Activated CD8-positive, alpha-beta memory T cell treated with anti-CD3 and anti-CD28 coated beads, Interleukin-2, amount 50 U/mL, for 24 hours (primary cell): ENCODE measurements at regions not wholly inside any gene's neighbourhood (a gene's known extent, or its start where the extent isn't known, plus 50 kb on each side); places are given as distances from the start of the nearest gene placed in this dataset.
"Not testable (repeated sequence)": the region's sequence is repeated elsewhere in the genome, so short reads cannot be mapped to it uniquely, and the experiment has no call there.

ENCODE experiments used
- DNase-seq: peaks from one replicate; pipeline ENCODE4 v3.0.0-alpha.2; 2020; ENCODE audit errors: extremely low read depth

- no peak for DNase-seq
These were observed 707.9 kb downstream of the CENPC start for GRCh38 chr4:66837279-66837922.

- no peak for DNase-seq
These were observed 716.0 kb downstream of the CENPC start for GRCh38 chr4:66829310-66829709.

GRCh38 chr4:66820681-66821080 is 724.6 kb downstream of the CENPC start:
- no peak for DNase-seq

GRCh38 chr4:66814277-66814676 is 731.0 kb downstream of the CENPC start:
- no peak for DNase-seq

GRCh38 chr4:66805582-66805981 is 739.7 kb downstream of the CENPC start:
- no peak for DNase-seq

- DNase-seq, result no peak
These were observed 740.3 kb downstream of the CENPC start for GRCh38 chr4:66804979-66805378.

- DNase-seq, result no peak
These were observed 747.7 kb downstream of the CENPC start for GRCh38 chr4:66797608-66798007.

GRCh38 chr4:66795724-66796123 is 749.6 kb downstream of the CENPC start:
- DNase-seq, result no peak

- no peak for DNase-seq
These were observed 750.8 kb downstream of the CENPC start for GRCh38 chr4:66794390-66795034.

GRCh38 chr4:66791686-66792085 is 753.6 kb downstream of the CENPC start:
- no peak for DNase-seq

GRCh38 chr4:66785479-66785878 is 759.8 kb downstream of the CENPC start:
- no peak for DNase-seq

GRCh38 chr4:66782751-66783150 is 762.6 kb downstream of the CENPC start:
- DNase-seq, result not testable (repeated sequence)

GRCh38 chr4:66777097-66777496 is 768.2 kb downstream of the CENPC start:
- DNase-seq, result no peak

- no peak for DNase-seq
These were observed 775.9 kb downstream of the CENPC start for GRCh38 chr4:66769441-66769840.

GRCh38 chr4:66767442-66767841 is 777.9 kb downstream of the CENPC start:
- DNase-seq, result no peak

- no peak for DNase-seq
These were observed 778.7 kb downstream of the CENPC start for GRCh38 chr4:66766557-66766956.

GRCh38 chr4:66750273-66750672 is 795.0 kb downstream of the CENPC start:
- DNase-seq, result no peak

GRCh38 chr4:66746918-66747317 is 798.4 kb downstream of the CENPC start:
- DNase-seq, result not testable (repeated sequence)

GRCh38 chr4:66741081-66741480 is 804.2 kb downstream of the CENPC start:
- DNase-seq, result no peak

GRCh38 chr4:66736606-66737005 is 808.7 kb downstream of the CENPC start:
- no peak for DNase-seq

GRCh38 chr4:66728280-66728679 is 817.0 kb downstream of the CENPC start:
- no peak for DNase-seq

GRCh38 chr4:66712301-66712921 is 832.9 kb downstream of the CENPC start:
- DNase-seq, result not testable (repeated sequence)

GRCh38 chr4:66704243-66704642 is 841.1 kb downstream of the CENPC start:
- DNase-seq, result no peak
